Peyer's patch (tissue), 4 donors: ENCODE measurements at regions not wholly inside any gene's neighbourhood (a gene's known extent, or its start where the extent isn't known, plus 50 kb on each side); places are given as distances from the start of the nearest gene placed in this dataset.

Source experiments
- DNase-seq, 3 donors: peaks; one replicate each; pipeline ENCODE4 v3.0.0-alpha.2; 2017 to 2019
- H3K27ac ChIP-seq, 4 donors: fragments of 200-600 bp; sonication (generic); one replicate each; pipeline ENCODE4 v1.5.1; 2016 to 2019
- H3K27me3 ChIP-seq, 2 donors: fragments of 200-600 bp; sonication (generic); one replicate each; pipeline ENCODE4 v1.5.1; 2019
- H3K36me3 ChIP-seq, 3 donors: fragments of 200-600 bp; sonication (generic); one replicate each; pipeline ENCODE4 v1.5.1; 2016 to 2019
- H3K4me1 ChIP-seq, 4 donors: fragments of 200-600 bp; sonication (generic); one replicate each; pipeline ENCODE4 v1.5.1; 2016 to 2019
- H3K4me3 ChIP-seq, 4 donors: fragments of 200-600 bp; sonication (generic); 1 replicate in 3 of 4; 2 replicates in 1 of 4; pipeline ENCODE4 v1.5.1; 2016 to 2019; ENCODE audit warnings: mild to moderate bottlenecking in 1 of 4
- H3K9me3 ChIP-seq, 4 donors: fragments of 200-600 bp; sonication (generic); one replicate each; pipeline ENCODE4 v1.5.1; 2016 to 2019; ENCODE audit warnings: mild to moderate bottlenecking in 1 of 4
- CTCF ChIP-seq, 6 experiments: fragments of 450-650 bp in 4 of 6; fragments of 200-600 bp in 2 of 6; sonication (generic) in 1 of 6; IDR thresholded peaks; one replicate each; pipeline ENCODE4 v1.5.1; 2017 to 2019; ENCODE audit warnings: antibody characterized with exemption in 6 of 6, mild to moderate bottlenecking in 3 of 6, moderate library complexity in 1 of 6
- POLR2A ChIP-seq, 2 donors: fragments of 450-650 bp; IDR thresholded peaks; one replicate each; pipeline ENCODE4 v1.5.1; 2017; ENCODE audit warnings: antibody characterized with exemption in 2 of 2, mild to moderate bottlenecking in 2 of 2, moderate library complexity in 2 of 2

DNA sequence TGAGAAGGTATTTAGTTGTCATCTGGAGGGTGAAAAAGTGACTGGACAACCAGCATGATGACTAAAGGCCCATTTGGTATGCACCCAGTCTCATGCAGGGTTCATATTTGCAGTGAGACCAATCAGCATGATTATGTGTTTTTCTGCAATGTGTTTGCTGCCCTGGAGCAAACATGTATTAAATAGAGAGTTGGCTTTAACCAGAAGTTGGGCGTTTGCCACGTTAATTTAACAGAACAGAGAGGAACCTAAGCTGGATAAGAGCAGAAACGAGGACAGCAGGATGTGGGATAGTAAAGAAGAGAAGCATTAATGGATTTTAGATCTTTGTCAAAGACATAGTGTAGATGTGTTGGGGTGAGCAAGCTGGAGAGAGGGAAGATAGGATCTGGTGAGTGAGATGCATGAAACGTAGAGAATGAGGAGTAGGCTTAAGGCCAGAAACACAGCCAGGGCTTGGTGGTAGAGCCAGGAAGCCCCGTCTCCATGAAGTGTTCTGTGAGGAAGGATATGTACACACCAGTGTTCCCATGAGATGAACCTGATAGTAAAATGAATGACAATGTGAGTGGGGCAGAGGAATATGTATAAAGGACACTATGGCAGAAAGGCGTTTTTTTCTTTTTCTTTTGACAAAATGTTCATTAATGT lies 164.0 kb upstream of the PDGFD start:
- H3K27ac ChIP-seq = no peak overlapping the region
- no peaks in the 10 kb centered on the region for H3K4me1 ChIP-seq
- no peak overlapping the region for H3K4me3 ChIP-seq
- H3K36me3 ChIP-seq = no peaks in the 10 kb centered on the region
- no peak for TF ChIP-seq POLR2A (IDR thresholded peaks at IDR 0.05)
- no peak for TF ChIP-seq CTCF (IDR thresholded peaks at IDR 0.05)
- H3K27me3 ChIP-seq = no peaks in the 10 kb centered on the region
- no peak for DNase-seq
- H3K9me3 ChIP-seq = no peaks in the 10 kb centered on the region

DNA sequence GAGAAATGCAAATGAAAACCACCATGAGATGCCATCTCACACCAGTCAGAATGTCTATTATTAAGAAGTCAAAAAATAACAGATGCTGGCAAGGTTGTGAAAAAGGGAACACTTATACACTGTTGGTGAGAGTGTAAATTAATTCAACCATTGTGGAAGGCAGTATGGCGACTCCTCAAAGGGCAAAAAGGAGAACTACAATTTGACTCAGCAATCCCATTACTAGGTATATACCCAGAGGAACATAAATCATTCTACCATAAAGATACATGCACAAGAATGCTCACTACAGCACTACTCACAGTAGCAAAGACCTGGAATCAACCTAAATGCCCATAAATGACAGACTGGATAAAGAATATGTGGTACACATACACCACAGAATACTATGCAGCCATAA lies 161.1 kb upstream of the PDGFD start:
- no peaks in the 10 kb centered on the region for H3K9me3 ChIP-seq
- H3K36me3 ChIP-seq = no peaks in the 10 kb centered on the region
- no peak for TF ChIP-seq POLR2A (IDR thresholded peaks at IDR 0.05)
- TF ChIP-seq CTCF (IDR thresholded peaks at IDR 0.05) = no peak
- no peak overlapping the region for H3K4me3 ChIP-seq
- no peaks in the 10 kb centered on the region for H3K27me3 ChIP-seq
- H3K4me1 ChIP-seq = no peaks in the 10 kb centered on the region
- no peak overlapping the region for H3K27ac ChIP-seq
- no peak for DNase-seq

GRCh38 chr11:104324276-104324675 lies 160.3 kb upstream of the PDGFD start:
- no peak overlapping the region for H3K4me3 ChIP-seq
- H3K27me3 ChIP-seq = no peaks in the 10 kb centered on the region
- TF ChIP-seq POLR2A (IDR thresholded peaks at IDR 0.05) (no peak), CTCF (IDR thresholded peaks at IDR 0.05) (no peak)
- DNase-seq = no peak
- no peaks in the 10 kb centered on the region for H3K36me3 ChIP-seq
- no peaks in the 10 kb centered on the region for H3K9me3 ChIP-seq
- H3K27ac ChIP-seq = no peak overlapping the region
- no peaks in the 10 kb centered on the region for H3K4me1 ChIP-seq

- H3K9me3 ChIP-seq = no peaks in the 10 kb centered on the region
- H3K27ac ChIP-seq = no peak overlapping the region
- no peaks in the 10 kb centered on the region for H3K36me3 ChIP-seq
- H3K4me1 ChIP-seq = no peaks in the 10 kb centered on the region
- DNase-seq = no peak
- no peak overlapping the region for H3K4me3 ChIP-seq
- no peaks in the 10 kb centered on the region for H3K27me3 ChIP-seq
- TF ChIP-seq CTCF (IDR thresholded peaks at IDR 0.05) (no peak), POLR2A (IDR thresholded peaks at IDR 0.05) (no peak)
These were observed 159.9 kb upstream of the PDGFD start for GRCh38 chr11:104323841-104324240.

DNA sequence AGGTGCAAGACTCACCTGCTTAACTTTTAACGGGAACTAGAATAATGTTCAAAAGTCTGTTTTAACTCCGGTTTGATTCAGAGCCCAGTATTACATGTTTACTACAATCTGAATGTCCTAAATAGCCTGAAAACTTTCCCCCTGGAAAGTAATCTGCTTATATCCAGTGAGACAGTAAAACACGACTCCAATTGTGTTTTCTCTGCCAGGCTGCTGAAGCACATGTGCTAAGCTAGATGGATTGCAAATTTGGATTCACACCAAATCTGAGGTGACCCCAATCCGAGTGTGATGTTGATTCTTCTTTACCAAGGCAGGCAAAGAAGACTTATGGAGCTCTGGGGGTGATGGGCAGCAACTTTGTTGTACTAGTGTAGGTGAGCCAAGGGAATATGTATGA lies 158.7 kb upstream of the PDGFD start:
- no peaks in the 10 kb centered on the region for H3K36me3 ChIP-seq
- no peak overlapping the region for H3K27ac ChIP-seq
- TF ChIP-seq POLR2A (IDR thresholded peaks at IDR 0.05) (no peak), CTCF (IDR thresholded peaks at IDR 0.05) (no peak)
- H3K4me1 ChIP-seq = no peaks in the 10 kb centered on the region
- DNase-seq = no peak
- H3K4me3 ChIP-seq = no peak overlapping the region
- no peaks in the 10 kb centered on the region for H3K9me3 ChIP-seq
- H3K27me3 ChIP-seq = no peaks in the 10 kb centered on the region

DNA sequence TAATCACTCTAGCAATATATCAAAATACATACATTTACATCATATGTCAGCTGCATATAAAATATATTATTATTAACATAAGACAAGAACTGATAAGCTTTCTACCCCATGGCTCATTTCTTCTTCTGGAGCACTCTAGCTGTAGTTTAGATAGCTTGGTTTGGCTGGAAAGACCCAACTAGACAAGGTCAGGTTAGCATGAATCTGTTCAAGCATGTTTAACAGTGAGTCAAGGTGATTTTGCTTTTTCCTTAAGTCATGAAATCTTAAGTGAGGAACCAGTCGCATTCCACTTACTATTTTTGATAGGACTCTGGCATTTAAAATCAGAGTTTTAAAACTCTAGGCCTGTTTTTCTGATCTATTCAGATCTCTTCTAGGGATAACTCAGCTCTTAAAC lies 157.0 kb upstream of the PDGFD start:
- H3K4me1 ChIP-seq = no peaks in the 10 kb centered on the region
- DNase-seq = no peak
- no peaks in the 10 kb centered on the region for H3K36me3 ChIP-seq
- TF ChIP-seq POLR2A (IDR thresholded peaks at IDR 0.05) (no peak), CTCF (IDR thresholded peaks at IDR 0.05) (no peak)
- H3K4me3 ChIP-seq = no peak overlapping the region
- no peaks in the 10 kb centered on the region for H3K9me3 ChIP-seq
- no peak overlapping the region for H3K27ac ChIP-seq
- H3K27me3 ChIP-seq = no peaks in the 10 kb centered on the region
